SK-N-MC (cell line): ENCODE measurements at regions not wholly inside any gene's neighbourhood (a gene's known extent, or its start where the extent isn't known, plus 50 kb on each side); places are given as distances from the start of the nearest gene placed in this dataset.
A peak's percentile ranks its signal among the peaks of the same experiment; 100 is the strongest.
"Not testable (repeated sequence)": the region's sequence is repeated elsewhere in the genome, so short reads cannot be mapped to it uniquely, and the experiment has no call there.

Source experiments
- DNase-seq: peaks from one replicate; pipeline ENCODE4 v3.0.0-alpha.2; 2011; ENCODE audit warnings: low read depth, low spot score
- H3K27ac ChIP-seq: fragments of 200-600 bp; sonication (generic); 2 replicates; pipeline ENCODE4 v1.5.1; 2016; ENCODE audit warnings: mixed run types
- H3K36me3 ChIP-seq: fragments of 200-600 bp; sonication (generic); 2 replicates; pipeline ENCODE4 v1.6.1; 2017; ENCODE audit warnings: antibody characterized with exemption, low read length, mixed read lengths; ENCODE audit not compliant: insufficient read depth
- H3K4me3 ChIP-seq: fragments of 200-600 bp; sonication (generic); 2 replicates; pipeline ENCODE4 v1.5.1; 2016
- H3K9ac ChIP-seq: fragments of 200-600 bp; sonication (generic); 2 replicates; pipeline ENCODE4 v1.8.0; 2017; ENCODE audit warnings: mixed run types, mixed read lengths; ENCODE audit not compliant: insufficient read length
- H3K9me3 ChIP-seq: fragments of 200-600 bp; sonication (generic); 2 replicates; pipeline ENCODE4 v1.6.1; 2017; ENCODE audit warnings: low read depth, mild to moderate bottlenecking, antibody characterized with exemption, low read length, moderate library complexity, mixed read lengths
- EZH2 ChIP-seq: fragments of 200-600 bp; sonication (generic); IDR thresholded peaks from one replicate; pipeline ENCODE4 v1.6.1; 2017; ENCODE audit warnings: antibody characterized with exemption
- FOXP2 ChIP-seq: optimal IDR thresholded peaks from 2 replicates; pipeline ENCODE3; 2011; ENCODE audit warnings: mild to moderate bottlenecking, moderate library complexity; ENCODE audit not compliant: insufficient read depth; ENCODE audit errors: extremely low read length, control extremely low read depth
- POLR2AphosphoS5 ChIP-seq: IDR thresholded peaks from 2 replicates; pipeline ENCODE4 v1.6.1; 2012; ENCODE audit warnings: mild to moderate bottlenecking, low read depth, low read length, borderline replicate concordance

DNA sequence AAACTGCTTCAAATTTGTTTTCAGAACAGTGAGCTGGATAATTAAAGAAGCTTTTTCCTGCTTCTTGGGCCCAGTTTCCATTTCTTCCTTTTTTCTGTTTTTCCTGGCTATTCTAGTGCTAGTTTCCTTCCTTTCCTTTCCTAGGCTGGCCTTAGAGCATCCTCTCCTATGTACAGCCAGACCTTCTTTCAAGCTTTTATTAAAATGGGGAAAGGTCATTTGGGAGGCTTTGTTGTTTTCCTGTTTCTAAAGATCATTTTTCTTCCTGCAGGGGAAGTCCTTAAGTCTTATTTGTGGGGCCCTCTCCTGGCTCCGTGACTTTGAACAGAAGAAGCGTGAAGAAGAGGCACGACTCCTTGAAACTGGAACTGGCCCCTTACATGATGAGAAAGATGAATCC is 85.2 kb upstream of the PZP start:
- H3K4me3 ChIP-seq, DNase-seq, H3K9me3 ChIP-seq, H3K27ac ChIP-seq, H3K9ac ChIP-seq, H3K36me3 ChIP-seq: not testable (repeated sequence)

DNA sequence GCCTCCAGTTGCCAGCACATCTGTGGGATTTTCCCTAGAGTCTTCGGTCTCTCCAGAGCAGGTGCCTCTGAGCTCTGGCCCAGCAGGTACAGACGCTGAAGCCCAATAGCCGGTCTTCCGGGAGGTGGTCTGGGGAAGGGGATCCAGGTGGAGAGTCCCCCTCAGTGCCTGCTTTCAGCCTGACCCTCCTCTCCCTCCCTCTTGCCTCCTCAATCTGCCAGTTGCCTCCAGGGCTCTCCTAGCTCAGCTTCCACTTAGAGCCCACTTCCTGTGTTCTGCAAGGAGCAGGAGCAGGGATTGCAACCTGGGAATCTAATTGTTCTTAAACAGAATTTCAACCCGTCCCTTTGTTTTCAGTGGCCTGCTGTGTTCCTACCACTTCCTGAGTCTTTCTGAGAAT is 81.8 kb upstream of the PZP start:
- H3K9me3 ChIP-seq, H3K4me3 ChIP-seq, H3K9ac ChIP-seq, H3K36me3 ChIP-seq, H3K27ac ChIP-seq, DNase-seq: not testable (repeated sequence)

DNA sequence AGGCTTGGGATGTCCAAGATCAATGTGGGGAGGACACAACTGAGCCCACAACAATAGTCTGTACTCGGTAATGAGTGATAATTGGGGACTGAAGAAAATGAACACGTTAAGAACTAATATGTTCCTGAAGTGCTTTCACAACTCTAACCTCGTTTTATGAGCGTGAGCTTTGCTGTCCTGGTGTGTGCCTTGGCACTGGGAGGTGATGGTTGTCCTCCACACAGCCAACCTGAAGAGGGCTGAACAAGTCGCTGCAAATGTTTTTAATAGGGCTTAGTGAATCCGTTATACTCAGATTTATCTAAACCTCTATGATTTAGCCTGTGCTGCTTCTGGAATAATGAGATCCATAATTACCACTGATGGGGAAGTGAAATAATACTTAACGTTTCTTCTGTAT is 76.5 kb upstream of the PZP start:
- H3K27ac ChIP-seq, H3K9me3 ChIP-seq, DNase-seq, H3K9ac ChIP-seq, H3K36me3 ChIP-seq: not testable (repeated sequence)
- peak overlapping the region; percentile 76 for H3K4me3 ChIP-seq

DNA sequence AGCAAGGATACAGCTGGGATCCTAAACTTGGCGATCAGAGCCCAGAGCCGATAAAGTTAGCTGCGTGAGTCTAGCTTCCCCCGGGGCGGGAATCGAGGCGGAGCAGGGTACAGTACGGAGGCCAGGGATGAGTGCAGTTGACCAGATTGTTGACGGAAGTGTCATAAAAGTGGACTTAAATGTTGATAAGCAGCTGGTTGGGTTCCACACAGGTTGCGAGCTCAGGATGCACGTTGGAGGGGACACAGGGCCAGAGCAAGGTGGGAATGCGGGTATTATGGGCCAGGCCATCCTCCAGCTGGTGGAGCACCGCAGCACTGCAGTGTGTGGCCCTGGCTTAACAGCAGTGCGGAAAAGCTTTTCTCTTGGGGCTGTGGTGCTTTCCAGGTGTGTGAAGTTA is 76.0 kb upstream of the PZP start:
- H3K27ac ChIP-seq, DNase-seq, H3K36me3 ChIP-seq, H3K9me3 ChIP-seq: not testable (repeated sequence)
- Histone ChIP-seq H3K4me3 (peak overlapping the region; percentile 76), H3K9ac (peak overlapping the region; percentile 80)

DNA sequence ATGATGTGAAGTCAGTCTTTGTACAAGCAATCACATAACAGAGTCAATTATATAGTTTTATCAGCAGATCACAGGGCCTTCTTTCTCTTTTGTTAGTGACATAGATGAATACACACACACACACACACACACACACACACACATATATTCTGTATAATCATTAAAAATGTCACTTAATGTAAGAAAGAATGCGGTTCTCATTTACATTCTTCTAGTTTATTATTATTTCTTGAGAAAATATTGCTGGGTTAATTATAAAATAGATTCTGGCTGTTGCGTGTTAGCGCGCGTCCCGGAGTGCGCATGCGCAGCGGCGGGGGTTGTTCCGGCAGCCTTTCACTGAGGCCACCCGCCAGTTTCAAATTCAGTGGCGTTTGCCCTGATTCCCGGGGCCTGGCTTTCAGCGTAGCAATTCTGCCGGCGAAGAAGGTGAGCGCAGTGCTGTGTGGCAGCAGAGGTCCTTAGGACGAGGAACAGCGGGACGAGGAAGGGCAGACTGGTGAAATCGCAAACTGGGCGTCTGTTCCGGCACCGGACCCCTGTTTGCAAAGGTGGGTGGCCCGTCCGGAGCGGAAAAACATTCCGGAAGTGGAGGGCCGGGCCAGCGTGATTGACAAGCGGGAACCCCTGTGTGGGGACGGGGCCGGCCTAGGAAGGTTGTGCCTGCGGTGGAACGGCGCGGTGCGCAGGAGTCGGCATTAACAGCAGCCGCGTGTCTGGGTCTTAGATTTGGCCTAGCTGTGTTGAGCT is 75.3 kb upstream of the PZP start:
- Histone ChIP-seq H3K4me3 (peak overlapping the region; percentile 76), H3K9ac (peak overlapping the region; percentile 80), H3K27ac (peak overlapping the region; percentile 76)
- DNase-seq = peak; percentile 45
- H3K36me3 ChIP-seq, H3K9me3 ChIP-seq: not testable (repeated sequence)
- peak; percentile 71; the same call in 1 of the 2 replicates for TF ChIP-seq POLR2AphosphoS5

DNA sequence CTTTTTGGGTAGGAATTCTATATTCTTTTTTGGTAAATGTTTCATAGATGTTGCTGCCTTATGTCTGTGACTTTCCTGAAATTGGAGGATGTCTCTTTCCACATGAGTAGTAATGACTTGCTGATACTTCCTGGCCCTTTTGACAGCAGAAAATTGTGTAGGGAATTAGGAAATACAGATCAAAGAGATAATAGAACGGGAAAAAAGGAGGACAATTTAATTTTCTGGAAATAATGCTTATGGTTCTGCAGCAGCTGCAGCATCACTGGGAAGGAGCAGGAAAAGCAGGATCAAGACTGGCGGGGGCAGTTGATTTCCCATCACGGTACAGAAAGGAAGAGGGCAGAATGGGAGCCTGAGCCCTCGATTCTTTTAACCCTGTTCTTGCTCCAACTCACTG is 68.8 kb upstream of the PZP start:
- Histone ChIP-seq H3K9me3 (no peaks in the 10 kb centered on the region), H3K36me3 (no peaks in the 10 kb centered on the region), H3K27ac (no peak overlapping the region), H3K4me3 (no peak overlapping the region), H3K9ac (no peak overlapping the region)
- no peak for TF ChIP-seq EZH2
- no peak for TF ChIP-seq FOXP2
- TF ChIP-seq POLR2AphosphoS5 = no peak
- DNase-seq = no peak

DNA sequence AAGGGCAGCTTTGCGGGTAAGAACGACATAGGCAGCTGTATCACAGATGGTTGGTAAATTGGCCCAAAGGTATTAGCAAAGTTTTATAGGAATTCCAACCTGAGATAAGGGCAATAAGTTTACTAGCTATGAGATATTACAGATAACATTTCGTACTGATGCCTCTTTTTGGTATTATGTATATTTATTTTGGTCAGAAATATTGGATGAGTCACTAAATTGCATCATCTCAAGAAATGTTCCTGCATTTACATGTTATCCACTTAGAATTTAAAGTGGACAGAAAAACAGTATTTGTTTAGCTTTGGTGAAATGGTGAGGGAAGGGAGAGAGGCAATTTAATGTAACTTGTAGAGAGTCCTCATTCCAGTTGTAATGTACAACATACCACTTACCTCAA is 65.1 kb upstream of the PZP start:
- no peaks in the 10 kb centered on the region for H3K9me3 ChIP-seq

DNA sequence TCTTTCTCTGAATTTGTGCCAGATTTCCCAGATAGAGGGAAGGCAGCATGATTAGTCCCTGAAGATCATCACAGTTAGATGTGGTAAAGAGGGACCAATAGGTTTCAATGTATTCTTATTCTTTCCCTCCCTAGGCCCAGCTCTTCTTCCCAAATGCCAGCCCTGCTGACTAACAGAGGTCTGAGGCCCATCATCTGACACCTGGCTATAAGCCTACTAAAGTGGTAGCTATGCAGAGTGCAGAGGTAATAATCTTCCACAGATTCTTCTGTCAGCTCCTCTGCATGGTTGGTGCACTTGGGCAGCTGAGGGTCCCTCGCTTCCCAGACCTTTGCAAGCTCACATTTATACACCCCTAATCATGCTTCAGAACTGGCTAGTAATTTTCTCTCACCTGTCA is 63.7 kb upstream of the PZP start:
- TF ChIP-seq POLR2AphosphoS5 (no peak), EZH2 (no peak), FOXP2 (no peak)
- H3K27ac ChIP-seq = no peak overlapping the region
- no peak for DNase-seq
- H3K9ac ChIP-seq = no peak overlapping the region
- H3K9me3 ChIP-seq = no peaks in the 10 kb centered on the region
- H3K36me3 ChIP-seq = no peaks in the 10 kb centered on the region
- H3K4me3 ChIP-seq = no peak overlapping the region

More for the DNA sequence above, 65.1 kb upstream of the PZP start:
- Histone ChIP-seq H3K27ac (no peak overlapping the region), H3K36me3 (no peaks in the 10 kb centered on the region), H3K9ac (no peak overlapping the region), H3K4me3 (no peak overlapping the region)
- TF ChIP-seq POLR2AphosphoS5 (no peak), FOXP2 (no peak), EZH2 (no peak)
- no peak for DNase-seq

DNA sequence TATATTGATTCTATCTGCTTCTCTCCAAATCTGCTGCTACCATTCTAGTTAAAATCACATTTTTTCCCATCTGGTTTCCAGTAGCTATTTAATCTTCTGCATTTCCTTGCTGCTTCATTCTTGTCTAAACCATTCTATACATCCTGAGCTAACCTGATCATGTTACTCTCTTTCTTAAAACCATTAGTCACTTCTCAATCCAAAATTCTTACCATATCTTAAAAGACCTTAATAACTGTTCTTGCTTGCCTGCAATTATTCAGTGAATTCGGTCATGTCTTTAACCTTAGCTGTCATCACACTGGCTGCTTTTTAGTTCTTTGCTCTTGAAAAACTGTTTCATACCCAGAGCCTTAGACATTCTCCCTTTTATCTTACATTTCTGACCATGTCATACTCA is 56.4 kb upstream of the PZP start:
- H3K9me3 ChIP-seq = no peaks in the 10 kb centered on the region
- no peak overlapping the region for H3K4me3 ChIP-seq
- H3K27ac ChIP-seq = no peak overlapping the region
- no peak for DNase-seq
- no peak for TF ChIP-seq EZH2
- TF ChIP-seq POLR2AphosphoS5 = no peak
- TF ChIP-seq FOXP2 = no peak
- no peaks in the 10 kb centered on the region for H3K36me3 ChIP-seq
- H3K9ac ChIP-seq = no peak overlapping the region

DNA sequence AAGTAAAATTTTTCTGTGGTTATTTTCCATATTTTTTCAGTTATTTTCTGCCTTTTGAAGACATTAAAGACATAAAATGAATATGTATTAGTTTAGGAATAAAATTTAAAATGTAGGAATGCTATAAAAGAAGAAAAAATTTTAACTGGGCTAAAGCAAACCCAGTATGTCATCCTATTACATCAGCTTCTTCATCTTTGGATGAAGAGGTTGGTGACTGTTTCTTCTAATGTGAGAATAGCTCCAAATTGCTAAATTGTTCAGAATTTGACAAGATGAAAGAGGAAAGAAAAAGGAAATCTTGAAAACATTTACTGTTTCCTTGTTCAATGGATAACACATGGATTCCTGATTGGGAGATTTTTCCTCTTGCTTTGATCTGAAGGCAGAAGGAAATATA is 52.7 kb upstream of the PZP start:
- H3K9ac ChIP-seq = peak overlapping the region; percentile 56
- peak overlapping the region; percentile 92 for H3K27ac ChIP-seq
- TF ChIP-seq POLR2AphosphoS5 = no peak
- TF ChIP-seq EZH2 = no peak
- TF ChIP-seq FOXP2 = no peak

More for the DNA sequence above, 52.7 kb upstream of the PZP start:
- Histone ChIP-seq H3K4me3 (peak overlapping the region; percentile 11), H3K9me3 (no peaks in the 10 kb centered on the region), H3K36me3 (no peaks in the 10 kb centered on the region)
- DNase-seq = peak; percentile 40
